ENCODE measurements at regions not wholly inside any gene's neighbourhood (a gene's known extent, or its start where the extent isn't known, plus 50 kb on each side); places are given as distances from the start of the nearest gene placed in this dataset.

- Histone ChIP-seq H3K27ac (ENCODE audit: low read length) (no peak overlapping the region), H3K4me2 (ENCODE audit: low read length) (no peak overlapping the region), H3K36me3 (ENCODE audit: insufficient read depth, low read length) (no peaks in the 10 kb centered on the region), H3K27me3 (ENCODE audit: insufficient read depth, low read depth, low read length) (no peaks in the 10 kb centered on the region), H3K79me2 (replicated peaks; ENCODE audit: insufficient read depth, low read length) (no peaks in the 10 kb centered on the region), H3K9me2 (ENCODE audit: insufficient read depth, low read length) (no peaks in the 10 kb centered on the region), H3K9me3 (ENCODE audit: low read length) (no peaks in the 10 kb centered on the region), H3K4me3 (ENCODE audit: low read length) (no peak overlapping the region), H3F3A (ENCODE audit: insufficient read depth, low read length, poor library complexity, severe bottlenecking) (no peaks in the 10 kb centered on the region), H4K20me1 (ENCODE audit: insufficient read depth) (no peaks in the 10 kb centered on the region), H2AFZ (ENCODE audit: low read depth, low read length) (no peak overlapping the region), H3K9ac (ENCODE audit: low read length) (no peak overlapping the region)
- TF ChIP-seq POLR2AphosphoS5 (IDR thresholded peaks at IDR 0.05) (peak; percentile 29), EZH2 (IDR thresholded peaks at IDR 0.05; ENCODE audit: borderline replicate concordance, insufficient read depth, low read length, poor library complexity, severe bottlenecking) (no peak)
These were observed 133.7 kb upstream of the CTTNBP2NL start for GRCh38 chr1:112262316-112262715.

GRCh38 chr1:112263042-112263441, 133.0 kb upstream of the CTTNBP2NL start:
- H3K9me2 ChIP-seq (ENCODE audit: insufficient read depth, low read length): no peaks in the 10 kb centered on the region
- H3K9ac ChIP-seq (ENCODE audit: low read length): no peak overlapping the region
- H2AFZ ChIP-seq (ENCODE audit: low read depth, low read length): no peak overlapping the region
- H3K27me3 ChIP-seq (ENCODE audit: insufficient read depth, low read depth, low read length): no peaks in the 10 kb centered on the region
- no peaks in the 10 kb centered on the region for H3K36me3 ChIP-seq (ENCODE audit: insufficient read depth, low read length)
- no peak for TF ChIP-seq MXI1 (conservative IDR thresholded peaks at IDR 0.05; ENCODE audit: poor library complexity, severe bottlenecking)
- TF ChIP-seq CTCF (IDR thresholded peaks at IDR 0.05; ENCODE audit: poor library complexity, severe bottlenecking): no peak
- no peak for TF ChIP-seq EZH2 (IDR thresholded peaks at IDR 0.05; ENCODE audit: borderline replicate concordance, insufficient read depth, low read length, poor library complexity, severe bottlenecking)
- H3F3A ChIP-seq (ENCODE audit: insufficient read depth, low read length, poor library complexity, severe bottlenecking): no peaks in the 10 kb centered on the region
- H4K20me1 ChIP-seq (ENCODE audit: insufficient read depth): no peaks in the 10 kb centered on the region
- no peak overlapping the region for H3K27ac ChIP-seq (ENCODE audit: low read length)
- no peak overlapping the region for H3K4me2 ChIP-seq (ENCODE audit: low read length)
- H3K79me2 ChIP-seq (replicated peaks; ENCODE audit: insufficient read depth, low read length): no peaks in the 10 kb centered on the region
- no peak overlapping the region for H3K4me3 ChIP-seq (ENCODE audit: low read length)
- H3K9me3 ChIP-seq (ENCODE audit: low read length): no peaks in the 10 kb centered on the region

GRCh38 chr1:112263453-112263852, 132.6 kb upstream of the CTTNBP2NL start:
- Histone ChIP-seq H3F3A (ENCODE audit: insufficient read depth, low read length, poor library complexity, severe bottlenecking) (no peaks in the 10 kb centered on the region), H3K27me3 (ENCODE audit: insufficient read depth, low read depth, low read length) (no peaks in the 10 kb centered on the region), H3K27ac (ENCODE audit: low read length) (no peak overlapping the region), H4K20me1 (ENCODE audit: insufficient read depth) (no peaks in the 10 kb centered on the region), H2AFZ (ENCODE audit: low read depth, low read length) (no peak overlapping the region), H3K9ac (ENCODE audit: low read length) (no peak overlapping the region), H3K79me2 (replicated peaks; ENCODE audit: insufficient read depth, low read length) (no peaks in the 10 kb centered on the region), H3K36me3 (ENCODE audit: insufficient read depth, low read length) (no peaks in the 10 kb centered on the region), H3K9me3 (ENCODE audit: low read length) (no peaks in the 10 kb centered on the region), H3K4me3 (ENCODE audit: low read length) (no peak overlapping the region), H3K4me2 (ENCODE audit: low read length) (no peak overlapping the region), H3K9me2 (ENCODE audit: insufficient read depth, low read length) (no peaks in the 10 kb centered on the region)
- no peak for TF ChIP-seq CTCF (IDR thresholded peaks at IDR 0.05; ENCODE audit: poor library complexity, severe bottlenecking)
- TF ChIP-seq RAD21 (conservative IDR thresholded peaks at IDR 0.05): no peak
- no peak for TF ChIP-seq POLR2AphosphoS5 (IDR thresholded peaks at IDR 0.05)
- no peak for TF ChIP-seq EZH2 (IDR thresholded peaks at IDR 0.05; ENCODE audit: borderline replicate concordance, insufficient read depth, low read length, poor library complexity, severe bottlenecking)
- TF ChIP-seq TAF1 (IDR thresholded peaks at IDR 0.05; ENCODE audit: low read depth): no peak
- TF ChIP-seq SMC3 (conservative IDR thresholded peaks at IDR 0.05; ENCODE audit: poor library complexity): no peak
- TF ChIP-seq EP300 (conservative IDR thresholded peaks at IDR 0.05; ENCODE audit: poor library complexity, severe bottlenecking): no peak
- no peak for TF ChIP-seq MXI1 (conservative IDR thresholded peaks at IDR 0.05; ENCODE audit: poor library complexity, severe bottlenecking)
- no peak for TF ChIP-seq REST (IDR thresholded peaks at IDR 0.05; ENCODE audit: borderline replicate concordance)
